ACHN (cell line): ENCODE measurements at regions not wholly inside any gene's neighbourhood (a gene's known extent, or its start where the extent isn't known, plus 50 kb on each side); places are given as distances from the start of the nearest gene placed in this dataset.
A peak's percentile ranks its signal among the peaks of the same experiment; 100 is the strongest.
"Not testable (repeated sequence)": the region's sequence is repeated elsewhere in the genome, so short reads cannot be mapped to it uniquely, and the experiment has no call there.

Source experiments
- DNase-seq: peaks from one replicate; pipeline ENCODE4 v3.0.0-alpha.2; 2015
- in situ Hi-C: cut with HindIII; loops from 2 replicates; pipeline ENCODE4 v1.10.0; 2017; ENCODE audit warnings: low sequenced_read_pairs, low pct_ligation_motif_present, low pct_unique_long_range_greater_than_20kb

- no peak for DNase-seq
- in situ Hi-C loops = no loop called here
These were observed 51.0 kb upstream of the SORCS2 start for GRCh38 chr4:7141151-7141834.

GRCh38 chr4:7140692-7141069 is 51.7 kb upstream of the SORCS2 start:
- in situ Hi-C loops = no loop called here
- no peak for DNase-seq

GRCh38 chr4:7140062-7140691 is 52.2 kb upstream of the SORCS2 start:
- in situ Hi-C loops = no loop called here
- no peak for DNase-seq

- in situ Hi-C loops = no loop called here
- no peak for DNase-seq
These were observed 53.0 kb upstream of the SORCS2 start for GRCh38 chr4:7139167-7139982.

GRCh38 chr4:7138223-7139166 is 53.8 kb upstream of the SORCS2 start:
- no peak for DNase-seq
- in situ Hi-C loops = no loop called here

GRCh38 chr4:7137326-7138200 is 54.8 kb upstream of the SORCS2 start:
- in situ Hi-C loops = no loop called here
- DNase-seq = no peak

- in situ Hi-C loops = no loop called here
- no peak for DNase-seq
These were observed 56.0 kb upstream of the SORCS2 start for GRCh38 chr4:7136351-7136750.

GRCh38 chr4:7135389-7135746 is 57.0 kb upstream of the SORCS2 start:
- in situ Hi-C loops = no loop called here
- DNase-seq = no peak

- peak; percentile 4 for DNase-seq
- in situ Hi-C loops = no loop called here
These were observed 57.5 kb upstream of the SORCS2 start for GRCh38 chr4:7134737-7135388.

GRCh38 chr4:7133818-7134650 is 58.3 kb upstream of the SORCS2 start:
- in situ Hi-C loops, DNase-seq: not testable (repeated sequence)

GRCh38 chr4:7132730-7133582 is 59.4 kb upstream of the SORCS2 start:
- in situ Hi-C loops = no loop called here
- DNase-seq = no peak

GRCh38 chr4:7132249-7132648 is 60.1 kb upstream of the SORCS2 start:
- no peak for DNase-seq
- in situ Hi-C loops = no loop called here

GRCh38 chr4:7131498-7132031 is 60.8 kb upstream of the SORCS2 start:
- in situ Hi-C loops = no loop called here
- no peak for DNase-seq

GRCh38 chr4:7130621-7131211 is 61.6 kb upstream of the SORCS2 start:
- in situ Hi-C loops = no loop called here
- no peak for DNase-seq
